ENCODE measurements at regions not wholly inside any gene's neighbourhood (a gene's known extent, or its start where the extent isn't known, plus 50 kb on each side); places are given as distances from the start of the nearest gene placed in this dataset.

GRCh38 chr2:111219285-111219684 lies 98.6 kb downstream of the BCL2L11 start:
- Mint-ChIP-seq H3K4me1 (ENCODE audit: low read depth) (peaks cover 6% of the 10 kb centered on the region), H3K27ac (no peak overlapping the region), H3K36me3 (ENCODE audit: low read depth) (peaks cover 10% of the 10 kb centered on the region), H3K27me3 (peaks cover 26% of the 10 kb centered on the region), H3K9me3 (peaks cover 12% of the 10 kb centered on the region), H3K4me3 (no peak overlapping the region)

- H3K4me3 Mint-ChIP-seq: no peak overlapping the region
- H3K36me3 Mint-ChIP-seq (ENCODE audit: low read depth): peaks cover 3% of the 10 kb centered on the region
- H3K27ac Mint-ChIP-seq: no peak overlapping the region
- H3K4me1 Mint-ChIP-seq (ENCODE audit: low read depth): peaks cover 6% of the 10 kb centered on the region
- H3K27me3 Mint-ChIP-seq: peaks cover 29% of the 10 kb centered on the region
- peaks cover 8% of the 10 kb centered on the region for H3K9me3 Mint-ChIP-seq
Measured at GRCh38 chr2:111219734-111220505, 99.2 kb downstream of the BCL2L11 start.

- Mint-ChIP-seq H3K27ac (no peak overlapping the region), H3K9me3 (peaks cover 9% of the 10 kb centered on the region), H3K4me3 (no peak overlapping the region), H3K36me3 (ENCODE audit: low read depth) (no peaks in the 10 kb centered on the region), H3K27me3 (peaks cover 38% of the 10 kb centered on the region), H3K4me1 (ENCODE audit: low read depth) (peaks cover 15% of the 10 kb centered on the region)
Measured at GRCh38 chr2:111220962-111221361, 100.2 kb downstream of the BCL2L11 start.

GRCh38 chr2:111221701-111222100 lies 101.0 kb downstream of the BCL2L11 start:
- peaks cover 9% of the 10 kb centered on the region for H3K9me3 Mint-ChIP-seq
- no peak overlapping the region for H3K27ac Mint-ChIP-seq
- H3K36me3 Mint-ChIP-seq (ENCODE audit: low read depth): no peaks in the 10 kb centered on the region
- no peak overlapping the region for H3K4me3 Mint-ChIP-seq
- peaks cover 22% of the 10 kb centered on the region for H3K4me1 Mint-ChIP-seq (ENCODE audit: low read depth)
- H3K27me3 Mint-ChIP-seq: peaks cover 43% of the 10 kb centered on the region

GRCh38 chr2:111222204-111222866 lies 101.6 kb downstream of the BCL2L11 start:
- Mint-ChIP-seq H3K36me3 (ENCODE audit: low read depth) (peaks cover 3% of the 10 kb centered on the region), H3K4me3 (no peak overlapping the region), H3K9me3 (peaks cover 9% of the 10 kb centered on the region), H3K4me1 (ENCODE audit: low read depth) (peaks cover 29% of the 10 kb centered on the region), H3K27me3 (peaks cover 47% of the 10 kb centered on the region), H3K27ac (no peak overlapping the region)

GRCh38 chr2:111225856-111226255 lies 105.1 kb downstream of the BCL2L11 start:
- peaks cover 3% of the 10 kb centered on the region for H3K36me3 Mint-ChIP-seq (ENCODE audit: low read depth)
- H3K4me3 Mint-ChIP-seq: no peak overlapping the region
- H3K27ac Mint-ChIP-seq: no peak overlapping the region
- H3K27me3 Mint-ChIP-seq: peaks cover 41% of the 10 kb centered on the region
- peaks cover 22% of the 10 kb centered on the region for H3K4me1 Mint-ChIP-seq (ENCODE audit: low read depth)
- H3K9me3 Mint-ChIP-seq: peaks cover 19% of the 10 kb centered on the region

GRCh38 chr2:111226876-111227700 lies 106.4 kb downstream of the BCL2L11 start:
- Mint-ChIP-seq H3K4me3 (peak overlapping the region; percentile 40), H3K27me3 (peaks cover 41% of the 10 kb centered on the region), H3K36me3 (ENCODE audit: low read depth) (peaks cover 3% of the 10 kb centered on the region), H3K9me3 (peaks cover 24% of the 10 kb centered on the region), H3K4me1 (ENCODE audit: low read depth) (peaks cover 22% of the 10 kb centered on the region), H3K27ac (peak overlapping the region; percentile 73)

GRCh38 chr2:111227716-111228141 lies 107.0 kb downstream of the BCL2L11 start:
- peak overlapping the region; percentile 8 for H3K27ac Mint-ChIP-seq
- H3K4me3 Mint-ChIP-seq: no peak overlapping the region

GRCh38 chr2:111231532-111232252 lies 111.0 kb downstream of the BCL2L11 start:
- peaks cover 15% of the 10 kb centered on the region for H3K9me3 Mint-ChIP-seq

More at GRCh38 chr2:111227716-111228141, 107.0 kb downstream of the BCL2L11 start:
- H3K27me3 Mint-ChIP-seq: peaks cover 36% of the 10 kb centered on the region
- peaks cover 3% of the 10 kb centered on the region for H3K36me3 Mint-ChIP-seq (ENCODE audit: low read depth)
- peaks cover 22% of the 10 kb centered on the region for H3K9me3 Mint-ChIP-seq
- peaks cover 22% of the 10 kb centered on the region for H3K4me1 Mint-ChIP-seq (ENCODE audit: low read depth)

GRCh38 chr2:111235192-111236015 lies 114.7 kb downstream of the BCL2L11 start:
- no peak overlapping the region for H3K27ac Mint-ChIP-seq
- H3K9me3 Mint-ChIP-seq: peaks cover 5% of the 10 kb centered on the region
- no peaks in the 10 kb centered on the region for H3K4me1 Mint-ChIP-seq (ENCODE audit: low read depth)
- H3K4me3 Mint-ChIP-seq: no peak overlapping the region
- no peaks in the 10 kb centered on the region for H3K36me3 Mint-ChIP-seq (ENCODE audit: low read depth)
- peaks cover 19% of the 10 kb centered on the region for H3K27me3 Mint-ChIP-seq

More at GRCh38 chr2:111231532-111232252, 111.0 kb downstream of the BCL2L11 start:
- Mint-ChIP-seq H3K4me1 (ENCODE audit: low read depth) (peaks cover 6% of the 10 kb centered on the region), H3K27me3 (peaks cover 34% of the 10 kb centered on the region), H3K27ac (no peak overlapping the region), H3K36me3 (ENCODE audit: low read depth) (peaks cover 3% of the 10 kb centered on the region), H3K4me3 (no peak overlapping the region)

GRCh38 chr2:111236025-111236424 lies 115.3 kb downstream of the BCL2L11 start:
- no peaks in the 10 kb centered on the region for H3K36me3 Mint-ChIP-seq (ENCODE audit: low read depth)
- no peak overlapping the region for H3K4me3 Mint-ChIP-seq
- H3K27me3 Mint-ChIP-seq: peaks cover 19% of the 10 kb centered on the region

GRCh38 chr2:111238296-111238695 lies 117.6 kb downstream of the BCL2L11 start:
- H3K27me3 Mint-ChIP-seq: peaks cover 16% of the 10 kb centered on the region
- H3K4me3 Mint-ChIP-seq: no peak overlapping the region
- no peaks in the 10 kb centered on the region for H3K4me1 Mint-ChIP-seq (ENCODE audit: low read depth)
- H3K27ac Mint-ChIP-seq: no peak overlapping the region
- no peaks in the 10 kb centered on the region for H3K36me3 Mint-ChIP-seq (ENCODE audit: low read depth)
- no peaks in the 10 kb centered on the region for H3K9me3 Mint-ChIP-seq

More at GRCh38 chr2:111236025-111236424, 115.3 kb downstream of the BCL2L11 start:
- Mint-ChIP-seq H3K9me3 (peaks cover 5% of the 10 kb centered on the region), H3K4me1 (ENCODE audit: low read depth) (no peaks in the 10 kb centered on the region), H3K27ac (no peak overlapping the region)

GRCh38 chr2:111239107-111239506 lies 118.4 kb downstream of the BCL2L11 start:
- H3K9me3 Mint-ChIP-seq: no peaks in the 10 kb centered on the region
- no peaks in the 10 kb centered on the region for H3K4me1 Mint-ChIP-seq (ENCODE audit: low read depth)
- H3K27me3 Mint-ChIP-seq: peaks cover 10% of the 10 kb centered on the region
- H3K27ac Mint-ChIP-seq: peak overlapping the region; percentile 13
- no peak overlapping the region for H3K4me3 Mint-ChIP-seq
- H3K36me3 Mint-ChIP-seq (ENCODE audit: low read depth): no peaks in the 10 kb centered on the region
